ENCODE measurements at regions not wholly inside any gene's neighbourhood (a gene's known extent, or its start where the extent isn't known, plus 50 kb on each side); places are given as distances from the start of the nearest gene placed in this dataset.

GRCh38 chr1:181187337-181188126 is 99.0 kb downstream of the IER5 start:
- in situ Hi-C loops (cut with HindIII; ENCODE audit: low sequenced_read_pairs), result no loop called here
- DNase-seq (ENCODE audit: low read depth), result no peak
- no peak for TF ChIP-seq CTCF (IDR thresholded peaks at IDR 0.05; ENCODE audit: low read depth, low read length, missing control alignments)
- H3K4me3 ChIP-seq (ENCODE audit: low read depth, low read length), result no peak overlapping the region

- H3K4me3 ChIP-seq (ENCODE audit: low read depth, low read length), result no peak overlapping the region
- no peak for TF ChIP-seq CTCF (IDR thresholded peaks at IDR 0.05; ENCODE audit: low read depth, low read length, missing control alignments)
- in situ Hi-C loops (cut with HindIII; ENCODE audit: low sequenced_read_pairs), result no loop called here
- no peak for DNase-seq (ENCODE audit: low read depth)
Measured at GRCh38 chr1:181189245-181189644, 100.7 kb downstream of the IER5 start.

- in situ Hi-C loops (cut with HindIII; ENCODE audit: low sequenced_read_pairs), result no loop called here
- peak overlapping the region; percentile 32 for H3K4me3 ChIP-seq (ENCODE audit: low read depth, low read length)
- DNase-seq (ENCODE audit: low read depth), result no peak
Measured at GRCh38 chr1:181189691-181190363, 101.3 kb downstream of the IER5 start.

GRCh38 chr1:181190364-181191035 is 102.0 kb downstream of the IER5 start:
- H3K4me3 ChIP-seq (ENCODE audit: low read depth, low read length), result peak overlapping the region; percentile 32
- no peak for DNase-seq (ENCODE audit: low read depth)
- in situ Hi-C loops (cut with HindIII; ENCODE audit: low sequenced_read_pairs), result no loop called here

More at GRCh38 chr1:181189691-181190363, 101.3 kb downstream of the IER5 start:
- peak; percentile 99 for TF ChIP-seq CTCF (IDR thresholded peaks at IDR 0.05; ENCODE audit: low read depth, low read length, missing control alignments)

GRCh38 chr1:181191494-181192040 is 103.1 kb downstream of the IER5 start:
- TF ChIP-seq CTCF (IDR thresholded peaks at IDR 0.05; ENCODE audit: low read depth, low read length, missing control alignments), result no peak
- in situ Hi-C loops (cut with HindIII; ENCODE audit: low sequenced_read_pairs), result no loop called here
- H3K4me3 ChIP-seq (ENCODE audit: low read depth, low read length), result no peak overlapping the region
- DNase-seq (ENCODE audit: low read depth), result no peak

More at GRCh38 chr1:181190364-181191035, 102.0 kb downstream of the IER5 start:
- no peak for TF ChIP-seq CTCF (IDR thresholded peaks at IDR 0.05; ENCODE audit: low read depth, low read length, missing control alignments)

- in situ Hi-C loops (cut with HindIII; ENCODE audit: low sequenced_read_pairs), result no loop called here
- DNase-seq (ENCODE audit: low read depth), result no peak
- no peak for TF ChIP-seq CTCF (IDR thresholded peaks at IDR 0.05; ENCODE audit: low read depth, low read length, missing control alignments)
- no peak overlapping the region for H3K4me3 ChIP-seq (ENCODE audit: low read depth, low read length)
Measured at GRCh38 chr1:181192316-181192715, 103.8 kb downstream of the IER5 start.
